ENCODE measurements at regions not wholly inside any gene's neighbourhood (a gene's known extent, or its start where the extent isn't known, plus 50 kb on each side); places are given as distances from the start of the nearest gene placed in this dataset.

GRCh38 chr1:82121421-82121820 lies 320.7 kb downstream of the ADGRL2 start:
- TF ChIP-seq CTCF (IDR thresholded peaks at IDR 0.05) = no peak
- TF ChIP-seq POLR2A (IDR thresholded peaks at IDR 0.05) = no peak

Data from upper lobe of left lung (tissue), 4 donors.